IMR-90 (cell line): ENCODE measurements at regions not wholly inside any gene's neighbourhood (a gene's known extent, or its start where the extent isn't known, plus 50 kb on each side); places are given as distances from the start of the nearest gene placed in this dataset.

Source experiments
- CEBPB ChIP-seq: IDR thresholded peaks from 2 replicates; pipeline ENCODE4 v1.6.1; 2012; ENCODE audit warnings: low read depth, low read length, improper control_type of control experiment
- POLR2A ChIP-seq: IDR thresholded peaks from 2 replicates; pipeline ENCODE4 v1.6.1; 2012; ENCODE audit warnings: mild to moderate bottlenecking, low read depth, low read length
- USF2 ChIP-seq: fragments of 150-350 bp; IDR thresholded peaks from 2 replicates; pipeline ENCODE4 v1.6.1; 2017; ENCODE audit warnings: mild to moderate bottlenecking, antibody characterized with exemption, low read length, low read depth
- TF ChIP-seq, protein P1 (sequence below): conservative IDR thresholded peaks from 2 replicates; pipeline ENCODE4 v1.5.1; 2012; ENCODE audit warnings: mild to moderate bottlenecking, low read depth, low read length, improper control_type of control experiment

GRCh38 chr1:229210844-229211243 lies 60.1 kb upstream of the RAB4A start:
- TF ChIP-seq, protein P1, sequence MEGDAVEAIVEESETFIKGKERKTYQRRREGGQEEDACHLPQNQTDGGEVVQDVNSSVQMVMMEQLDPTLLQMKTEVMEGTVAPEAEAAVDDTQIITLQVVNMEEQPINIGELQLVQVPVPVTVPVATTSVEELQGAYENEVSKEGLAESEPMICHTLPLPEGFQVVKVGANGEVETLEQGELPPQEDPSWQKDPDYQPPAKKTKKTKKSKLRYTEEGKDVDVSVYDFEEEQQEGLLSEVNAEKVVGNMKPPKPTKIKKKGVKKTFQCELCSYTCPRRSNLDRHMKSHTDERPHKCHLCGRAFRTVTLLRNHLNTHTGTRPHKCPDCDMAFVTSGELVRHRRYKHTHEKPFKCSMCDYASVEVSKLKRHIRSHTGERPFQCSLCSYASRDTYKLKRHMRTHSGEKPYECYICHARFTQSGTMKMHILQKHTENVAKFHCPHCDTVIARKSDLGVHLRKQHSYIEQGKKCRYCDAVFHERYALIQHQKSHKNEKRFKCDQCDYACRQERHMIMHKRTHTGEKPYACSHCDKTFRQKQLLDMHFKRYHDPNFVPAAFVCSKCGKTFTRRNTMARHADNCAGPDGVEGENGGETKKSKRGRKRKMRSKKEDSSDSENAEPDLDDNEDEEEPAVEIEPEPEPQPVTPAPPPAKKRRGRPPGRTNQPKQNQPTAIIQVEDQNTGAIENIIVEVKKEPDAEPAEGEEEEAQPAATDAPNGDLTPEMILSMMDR = no peak
- TF ChIP-seq POLR2A = no peak
- TF ChIP-seq USF2 = no peak; the same call in 1 of the 2 replicates
- no peak for TF ChIP-seq CEBPB
